Spinal cord (tissue), 9 donors: ENCODE measurements at regions not wholly inside any gene's neighbourhood (a gene's known extent, or its start where the extent isn't known, plus 50 kb on each side); places are given as distances from the start of the nearest gene placed in this dataset.
A peak's percentile ranks its signal among the peaks of the same experiment; 100 is the strongest.

ENCODE experiments used
- DNase-seq, 6 donors: peaks; one replicate each; pipeline versions ENCODE4 v3.0.0 to v3.0.0-alpha.2; 2013 to 2015; ENCODE audit warnings: low spot score in 6 of 6, low read depth in 4 of 6
- H3K27ac ChIP-seq: one replicate; pipeline ENCODE4 v1.5.1; 2013; ENCODE audit warnings: low read depth, low read length, control low read depth
- H3K27me3 ChIP-seq: one replicate; pipeline ENCODE4 v1.6.1; 2013; ENCODE audit warnings: low read length; ENCODE audit not compliant: control insufficient read depth, insufficient read depth
- H3K36me3 ChIP-seq: one replicate; pipeline ENCODE4 v1.6.1; 2013; ENCODE audit warnings: low read length; ENCODE audit not compliant: control insufficient read depth, insufficient read depth
- H3K4me1 ChIP-seq: one replicate; pipeline ENCODE4 v1.6.1; 2013; ENCODE audit warnings: low read length; ENCODE audit not compliant: control insufficient read depth, insufficient read depth
- H3K4me3 ChIP-seq: one replicate; pipeline ENCODE4 v1.5.1; 2013; ENCODE audit warnings: low read depth, low read length, control low read depth
- H3K9me3 ChIP-seq: one replicate; pipeline ENCODE4 v1.6.1; 2013; ENCODE audit warnings: low read length; ENCODE audit not compliant: control insufficient read depth, insufficient read depth
- WGBS: methylation state at CpG from one replicate; pipeline ENCODE4 v1.1.5; 2013; ENCODE audit warnings: missing lambda C conversion rate; ENCODE audit not compliant: insufficient coverage; 5-methylcytosine and 5-hydroxymethylcytosine counted together
- donor health status: healthy.

GRCh38 chr3:115341208-115341607, 194.1 kb upstream of the ZBTB20 start:
- DNase-seq = no peak
- Histone ChIP-seq H3K9me3 (no peaks in the 10 kb centered on the region), H3K27me3 (no peaks in the 10 kb centered on the region), H3K4me1 (no peaks in the 10 kb centered on the region), H3K36me3 (no peaks in the 10 kb centered on the region), H3K4me3 (no peak overlapping the region), H3K27ac (no peak overlapping the region)
- WGBS = no CpG with 5 or more reads among the region's 1 CpG

- Histone ChIP-seq H3K36me3 (no peaks in the 10 kb centered on the region), H3K27me3 (no peaks in the 10 kb centered on the region), H3K4me1 (no peaks in the 10 kb centered on the region), H3K9me3 (no peaks in the 10 kb centered on the region), H3K27ac (no peak overlapping the region), H3K4me3 (no peak overlapping the region)
- DNase-seq = no peak
- WGBS = no CpG with 5 or more reads among the region's 2 CpGs
Observed at GRCh38 chr3:115347737-115348136, 200.6 kb upstream of the ZBTB20 start.

- no peak for DNase-seq
- Histone ChIP-seq H3K4me3 (no peak overlapping the region), H3K4me1 (no peaks in the 10 kb centered on the region), H3K27ac (no peak overlapping the region), H3K9me3 (no peaks in the 10 kb centered on the region), H3K36me3 (no peaks in the 10 kb centered on the region), H3K27me3 (no peaks in the 10 kb centered on the region)
- 73% methylated on average over 2 of the region's 3 CpGs for whole genome bisulfite sequencing
Observed at GRCh38 chr3:115348412-115348811, 201.3 kb upstream of the ZBTB20 start.

GRCh38 chr3:115348951-115349745, 202.1 kb upstream of the ZBTB20 start:
- Histone ChIP-seq H3K4me1 (no peaks in the 10 kb centered on the region), H3K9me3 (no peaks in the 10 kb centered on the region), H3K4me3 (no peak overlapping the region), H3K27ac (no peak overlapping the region), H3K36me3 (no peaks in the 10 kb centered on the region), H3K27me3 (no peaks in the 10 kb centered on the region)
- DNase-seq = no peak
- 71% methylated on average over 1 of the region's 4 CpGs for WGBS

- Histone ChIP-seq H3K9me3 (no peaks in the 10 kb centered on the region), H3K4me1 (no peaks in the 10 kb centered on the region), H3K36me3 (no peaks in the 10 kb centered on the region), H3K27me3 (no peaks in the 10 kb centered on the region), H3K27ac (no peak overlapping the region), H3K4me3 (no peak overlapping the region)
- WGBS = 80% methylated on average over 1 of the region's 3 CpGs
- DNase-seq = peak in 1 of 6 donors; percentile 47
Observed at GRCh38 chr3:115350606-115351005, 203.5 kb upstream of the ZBTB20 start.

GRCh38 chr3:115351193-115351592, 204.1 kb upstream of the ZBTB20 start:
- no peaks in the 10 kb centered on the region for H3K4me1 ChIP-seq
- no peak for DNase-seq
- no peaks in the 10 kb centered on the region for H3K27me3 ChIP-seq
- H3K4me3 ChIP-seq = no peak overlapping the region
- H3K36me3 ChIP-seq = no peaks in the 10 kb centered on the region
- H3K9me3 ChIP-seq = no peaks in the 10 kb centered on the region
- no peak overlapping the region for H3K27ac ChIP-seq
- WGBS = 88% methylated on average over 2 of the region's 4 CpGs

- DNase-seq = no peak
- Histone ChIP-seq H3K4me1 (no peaks in the 10 kb centered on the region), H3K9me3 (no peaks in the 10 kb centered on the region), H3K4me3 (no peak overlapping the region), H3K27ac (no peak overlapping the region), H3K36me3 (no peaks in the 10 kb centered on the region), H3K27me3 (no peaks in the 10 kb centered on the region)
- no CpG with 5 or more reads among the region's 3 CpGs for WGBS
Observed at GRCh38 chr3:115354010-115354409, 206.9 kb upstream of the ZBTB20 start.

GRCh38 chr3:115357456-115357855, 210.4 kb upstream of the ZBTB20 start:
- Histone ChIP-seq H3K27ac (no peak overlapping the region), H3K9me3 (no peaks in the 10 kb centered on the region), H3K36me3 (no peaks in the 10 kb centered on the region), H3K4me3 (no peak overlapping the region), H3K4me1 (no peaks in the 10 kb centered on the region), H3K27me3 (no peaks in the 10 kb centered on the region)
- WGBS = no CpG with 5 or more reads among the region's 2 CpGs
- no peak for DNase-seq

GRCh38 chr3:115359536-115359935, 212.4 kb upstream of the ZBTB20 start:
- WGBS = no CpG with 5 or more reads among the region's 2 CpGs
- Histone ChIP-seq H3K27ac (no peak overlapping the region), H3K9me3 (no peaks in the 10 kb centered on the region), H3K4me1 (no peaks in the 10 kb centered on the region), H3K36me3 (no peaks in the 10 kb centered on the region), H3K4me3 (no peak overlapping the region), H3K27me3 (no peaks in the 10 kb centered on the region)
- DNase-seq = no peak

GRCh38 chr3:115361806-115362205, 214.7 kb upstream of the ZBTB20 start:
- H3K4me3 ChIP-seq = no peak overlapping the region
- no peaks in the 10 kb centered on the region for H3K27me3 ChIP-seq
- no peak for DNase-seq
- no peaks in the 10 kb centered on the region for H3K4me1 ChIP-seq
- WGBS = no CpG with 5 or more reads among the region's 1 CpG
- H3K9me3 ChIP-seq = no peaks in the 10 kb centered on the region
- no peaks in the 10 kb centered on the region for H3K36me3 ChIP-seq
- H3K27ac ChIP-seq = no peak overlapping the region
